ENCODE measurements at regions not wholly inside any gene's neighbourhood (a gene's known extent, or its start where the extent isn't known, plus 50 kb on each side); places are given as distances from the start of the nearest gene placed in this dataset.

DNA sequence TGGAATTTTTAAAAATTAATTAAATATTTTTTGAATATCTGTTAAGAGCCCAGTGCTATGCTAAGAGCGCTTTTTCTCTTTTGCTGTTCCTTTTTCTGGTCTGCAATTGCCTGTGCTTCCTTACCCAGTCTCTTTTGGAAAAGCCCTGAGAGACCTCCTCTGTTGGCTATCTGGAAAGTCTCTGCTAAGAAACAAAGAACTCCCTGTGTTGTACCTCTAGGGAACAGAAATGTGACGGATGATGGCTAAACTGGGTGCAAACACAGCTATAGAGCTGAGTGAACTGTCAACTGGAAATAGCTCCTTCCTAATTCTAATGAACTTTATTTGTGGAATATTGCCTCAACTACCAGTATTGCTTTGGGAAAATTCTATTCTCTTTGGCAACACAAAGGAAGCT is 261.6 kb upstream of the NOVA1 start:
- TF ChIP-seq EZH2 (IDR thresholded peaks at IDR 0.05; ENCODE audit: borderline replicate concordance, low read depth, low read length, poor library complexity, severe bottlenecking), result no peak
- TF ChIP-seq CTCF (conservative IDR thresholded peaks at IDR 0.05; ENCODE audit: low read depth, low read length), result no peak

Measured in A673 (cell line).